Muscle of leg (tissue), 3 donors: ENCODE measurements at regions not wholly inside any gene's neighbourhood (a gene's known extent, or its start where the extent isn't known, plus 50 kb on each side); places are given as distances from the start of the nearest gene placed in this dataset.

Source experiments
- DNase-seq: peaks from one replicate; pipeline ENCODE4 v3.0.0; 2013
- H3K27ac ChIP-seq: one replicate; pipeline ENCODE4 v1.5.1; 2013; ENCODE audit warnings: mild to moderate bottlenecking, low read length, control low read depth
- H3K27me3 ChIP-seq: one replicate; pipeline ENCODE4 v1.6.1; 2013; ENCODE audit warnings: low read length; ENCODE audit not compliant: control insufficient read depth, insufficient read depth
- H3K36me3 ChIP-seq: one replicate; pipeline ENCODE4 v1.6.1; 2013; ENCODE audit warnings: low read length; ENCODE audit not compliant: control insufficient read depth, insufficient read depth
- H3K4me1 ChIP-seq: one replicate; pipeline ENCODE4 v1.6.1; 2013; ENCODE audit warnings: low read length; ENCODE audit not compliant: control insufficient read depth, insufficient read depth
- H3K4me3 ChIP-seq: one replicate; pipeline ENCODE4 v1.5.1; 2013; ENCODE audit warnings: low read length, control low read depth
- H3K9me3 ChIP-seq: replicated peaks from 2 replicates; pipeline ENCODE4 v1.6.1; 2013; ENCODE audit warnings: low read depth, low read length; ENCODE audit not compliant: control insufficient read depth
- WGBS: methylation state at CpG from one replicate; pipeline ENCODE4 v1.1.5; 2013; ENCODE audit warnings: missing lambda C conversion rate; ENCODE audit not compliant: insufficient coverage; 5-methylcytosine and 5-hydroxymethylcytosine counted together

GRCh38 chr17:69876757-69877156 lies 198.3 kb upstream of the KCNJ16 start:
- no peak for DNase-seq
- Histone ChIP-seq H3K9me3 (no peaks in the 10 kb centered on the region), H3K27ac (no peak overlapping the region), H3K4me3 (no peak overlapping the region), H3K4me1 (no peaks in the 10 kb centered on the region), H3K36me3 (no peaks in the 10 kb centered on the region), H3K27me3 (no peaks in the 10 kb centered on the region)

- no peaks in the 10 kb centered on the region for H3K27me3 ChIP-seq
- no peak for DNase-seq
- no peaks in the 10 kb centered on the region for H3K36me3 ChIP-seq
- no peak overlapping the region for H3K4me3 ChIP-seq
- H3K27ac ChIP-seq = no peak overlapping the region
- H3K9me3 ChIP-seq = no peaks in the 10 kb centered on the region
- H3K4me1 ChIP-seq = no peaks in the 10 kb centered on the region
- 100% methylated on average over 2 of the region's 2 CpGs for WGBS
Observed at GRCh38 chr17:69878661-69879060, 196.4 kb upstream of the KCNJ16 start.

GRCh38 chr17:69879576-69879975 lies 195.4 kb upstream of the KCNJ16 start:
- whole genome bisulfite sequencing = no CpG with 5 or more reads among the region's 1 CpG
- no peak for DNase-seq
- no peaks in the 10 kb centered on the region for H3K9me3 ChIP-seq
- H3K36me3 ChIP-seq = no peaks in the 10 kb centered on the region
- H3K27me3 ChIP-seq = no peaks in the 10 kb centered on the region
- no peak overlapping the region for H3K27ac ChIP-seq
- no peak overlapping the region for H3K4me3 ChIP-seq
- H3K4me1 ChIP-seq = no peaks in the 10 kb centered on the region

- Histone ChIP-seq H3K4me1 (no peaks in the 10 kb centered on the region), H3K27me3 (no peaks in the 10 kb centered on the region), H3K36me3 (no peaks in the 10 kb centered on the region), H3K4me3 (no peak overlapping the region), H3K27ac (no peak overlapping the region), H3K9me3 (no peaks in the 10 kb centered on the region)
- DNase-seq = no peak
- 100% methylated on average over 1 of the region's 4 CpGs for WGBS
Observed at GRCh38 chr17:69880591-69881112, 194.4 kb upstream of the KCNJ16 start.

- DNase-seq = no peak
- H3K4me1 ChIP-seq = no peaks in the 10 kb centered on the region
- no peak overlapping the region for H3K27ac ChIP-seq
- no peaks in the 10 kb centered on the region for H3K9me3 ChIP-seq
- WGBS = no CpG with 5 or more reads among the region's 2 CpGs
- no peaks in the 10 kb centered on the region for H3K36me3 ChIP-seq
- H3K4me3 ChIP-seq = no peak overlapping the region
- H3K27me3 ChIP-seq = no peaks in the 10 kb centered on the region
Observed at GRCh38 chr17:69882281-69882680, 192.7 kb upstream of the KCNJ16 start.

GRCh38 chr17:69883120-69883519 lies 191.9 kb upstream of the KCNJ16 start:
- Histone ChIP-seq H3K9me3 (no peaks in the 10 kb centered on the region), H3K4me3 (no peak overlapping the region), H3K4me1 (no peaks in the 10 kb centered on the region), H3K27ac (no peak overlapping the region), H3K36me3 (no peaks in the 10 kb centered on the region), H3K27me3 (no peaks in the 10 kb centered on the region)
- DNase-seq = no peak
- WGBS = 80% methylated on average over 1 of the region's 3 CpGs

- no peaks in the 10 kb centered on the region for H3K36me3 ChIP-seq
- DNase-seq = peak; percentile 89
- H3K4me1 ChIP-seq = no peaks in the 10 kb centered on the region
- H3K9me3 ChIP-seq = no peaks in the 10 kb centered on the region
- no peak overlapping the region for H3K27ac ChIP-seq
- no peaks in the 10 kb centered on the region for H3K27me3 ChIP-seq
- H3K4me3 ChIP-seq = no peak overlapping the region
Observed at GRCh38 chr17:69884356-69884755, 190.7 kb upstream of the KCNJ16 start.

- Histone ChIP-seq H3K9me3 (no peaks in the 10 kb centered on the region), H3K27ac (no peak overlapping the region), H3K4me3 (no peak overlapping the region), H3K27me3 (no peaks in the 10 kb centered on the region), H3K36me3 (no peaks in the 10 kb centered on the region), H3K4me1 (no peaks in the 10 kb centered on the region)
- no CpG with 5 or more reads among the region's 2 CpGs for WGBS
- no peak for DNase-seq
Observed at GRCh38 chr17:69884846-69885245, 190.2 kb upstream of the KCNJ16 start.

- H3K9me3 ChIP-seq = no peaks in the 10 kb centered on the region
- H3K36me3 ChIP-seq = no peaks in the 10 kb centered on the region
- H3K4me1 ChIP-seq = no peaks in the 10 kb centered on the region
- DNase-seq = peak; percentile 93
- no peak overlapping the region for H3K27ac ChIP-seq
- 20% methylated on average over 5 of the region's 5 CpGs for WGBS
- no peaks in the 10 kb centered on the region for H3K27me3 ChIP-seq
- H3K4me3 ChIP-seq = no peak overlapping the region
Observed at GRCh38 chr17:69898601-69899000, 176.4 kb upstream of the KCNJ16 start.

GRCh38 chr17:69900101-69900500 lies 174.9 kb upstream of the KCNJ16 start:
- no CpG with 5 or more reads among the region's 3 CpGs for WGBS
- Histone ChIP-seq H3K4me1 (no peaks in the 10 kb centered on the region), H3K27me3 (no peaks in the 10 kb centered on the region), H3K27ac (no peak overlapping the region), H3K4me3 (no peak overlapping the region), H3K9me3 (no peaks in the 10 kb centered on the region), H3K36me3 (no peaks in the 10 kb centered on the region)
- no peak for DNase-seq

GRCh38 chr17:69900829-69901228 lies 174.2 kb upstream of the KCNJ16 start:
- 83% methylated on average over 3 of the region's 8 CpGs for WGBS
- DNase-seq = no peak
- no peak overlapping the region for H3K4me3 ChIP-seq

More at GRCh38 chr17:69900829-69901228, 174.2 kb upstream of the KCNJ16 start:
- Histone ChIP-seq H3K36me3 (no peaks in the 10 kb centered on the region), H3K4me1 (no peaks in the 10 kb centered on the region), H3K27me3 (no peaks in the 10 kb centered on the region), H3K9me3 (no peaks in the 10 kb centered on the region), H3K27ac (no peak overlapping the region)
